OCI-LY1 (cell line): ENCODE measurements at regions not wholly inside any gene's neighbourhood (a gene's known extent, or its start where the extent isn't known, plus 50 kb on each side); places are given as distances from the start of the nearest gene placed in this dataset.

Experiments
- CTCF ChIP-seq: fragments of 200-600 bp; sonication (generic), shearing (Covaris generic); IDR thresholded peaks from 2 replicates; pipeline ENCODE4 v1.5.1; 2017; ENCODE audit warnings: mild to moderate bottlenecking, antibody characterized with exemption, low read length, moderate library complexity, mixed read lengths
- EZH2 ChIP-seq: fragments of 200-600 bp; sonication (generic), shearing (Covaris generic); IDR thresholded peaks from 2 replicates; pipeline ENCODE4 v1.8.0; 2017; ENCODE audit warnings: borderline replicate concordance, mixed run types, mild to moderate bottlenecking, antibody characterized with exemption, low read length, moderate library complexity, mixed read lengths

- TF ChIP-seq CTCF = no peak
- TF ChIP-seq EZH2 = no peak
Measured at GRCh38 chr15:26126070-26126469, 262.9 kb upstream of the ATP10A start.
